ENCODE measurements at regions not wholly inside any gene's neighbourhood (a gene's known extent, or its start where the extent isn't known, plus 50 kb on each side); places are given as distances from the start of the nearest gene placed in this dataset.

- Mint-ChIP-seq H3K27me3 (ENCODE audit: unreplicated experiment) (no peaks in the 10 kb centered on the region), H3K27ac (ENCODE audit: unreplicated experiment) (no peak overlapping the region), H3K4me3 (ENCODE audit: low read depth, unreplicated experiment) (no peak overlapping the region), H3K9me3 (ENCODE audit: low read depth, unreplicated experiment) (peaks cover 1% of the 10 kb centered on the region), H3K4me1 (ENCODE audit: low read depth, unreplicated experiment) (peaks cover 4% of the 10 kb centered on the region), H3K36me3 (ENCODE audit: insufficient read depth, unreplicated experiment) (no peaks in the 10 kb centered on the region)
- CTCF ChIA-PET, result no interaction called here
- no TSS peak for BruUV-seq (replicated peaks)
- no peak for DNase-seq
- TF ChIP-seq CTCF (IDR thresholded peaks at IDR 0.05; ENCODE audit: unreplicated experiment), result no peak
- intact Hi-C loops (cut with micrococcal nuclease; ENCODE audit: unreplicated experiment), result no loop called here
These were observed 164.2 kb upstream of the ATF7IP start for GRCh38 chr12:14201291-14201690.

DNA sequence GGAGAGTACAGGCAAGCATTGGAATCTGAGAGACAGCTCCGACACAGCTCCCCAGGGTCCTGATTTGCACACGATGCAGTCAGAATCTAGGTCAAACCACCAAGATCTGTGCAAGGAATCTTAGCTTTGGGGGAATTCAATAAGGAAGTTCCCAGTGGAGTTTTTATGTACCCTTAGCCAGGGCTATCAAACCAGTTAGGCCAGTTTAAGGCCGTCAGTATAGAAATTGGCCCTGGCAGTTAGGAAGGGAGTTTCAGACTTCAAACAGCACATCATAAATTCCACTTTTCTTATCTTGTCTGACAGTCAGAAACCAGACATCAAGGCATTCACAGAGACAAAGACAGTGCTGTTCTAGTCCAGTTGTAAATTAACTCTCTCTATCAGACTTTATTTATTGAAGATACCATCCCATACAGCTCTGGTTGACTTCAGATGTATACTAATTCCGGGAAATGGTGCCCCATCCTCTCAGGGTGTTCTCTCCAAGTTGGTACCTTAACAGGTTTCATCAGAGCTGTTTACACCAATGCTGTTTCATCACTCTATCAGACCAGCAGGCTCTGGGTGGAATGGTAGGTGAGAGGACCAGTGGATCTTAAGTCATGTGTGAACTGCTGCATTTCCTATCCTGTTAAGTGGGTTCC is 157.5 kb upstream of the ATF7IP start:
- Mint-ChIP-seq H3K27me3 (ENCODE audit: unreplicated experiment) (no peaks in the 10 kb centered on the region), H3K27ac (ENCODE audit: unreplicated experiment) (peak overlapping the region; percentile 80), H3K4me3 (ENCODE audit: low read depth, unreplicated experiment) (no peak overlapping the region), H3K36me3 (ENCODE audit: insufficient read depth, unreplicated experiment) (peaks cover 11% of the 10 kb centered on the region), H3K4me1 (ENCODE audit: low read depth, unreplicated experiment) (peaks cover 23% of the 10 kb centered on the region), H3K9me3 (ENCODE audit: low read depth, unreplicated experiment) (peaks cover 2% of the 10 kb centered on the region)
- CTCF ChIA-PET, result interaction anchor here (1.2 kb wide), 2 partner anchors 22 to 50 kb away, joined by 3 read pairs; no protein-coding TSS in a partner anchor
- peak; percentile 68 for DNase-seq
- no peak for TF ChIP-seq CTCF (IDR thresholded peaks at IDR 0.05; ENCODE audit: unreplicated experiment)
- intact Hi-C loops (cut with micrococcal nuclease; ENCODE audit: unreplicated experiment), result loop anchor here (2.0 kb wide), 1 partner anchor 21 kb away; no protein-coding TSS in a partner anchor
- no TSS peak for BruUV-seq (replicated peaks)

GRCh38 chr12:14211947-14212387 is 153.5 kb upstream of the ATF7IP start:
- intact Hi-C loops (cut with micrococcal nuclease; ENCODE audit: unreplicated experiment), result no loop called here
- peaks cover 11% of the 10 kb centered on the region for H3K36me3 Mint-ChIP-seq (ENCODE audit: insufficient read depth, unreplicated experiment)
- no peaks in the 10 kb centered on the region for H3K9me3 Mint-ChIP-seq (ENCODE audit: low read depth, unreplicated experiment)
- no peak for DNase-seq
- CTCF ChIA-PET, result interaction anchor here (0.6 to 1.0 kb wide), 4 partner anchors 14 to 905 kb away, joined by 3 to 9 read pairs (median 3); no protein-coding TSS in a partner anchor
- no peak overlapping the region for H3K4me3 Mint-ChIP-seq (ENCODE audit: low read depth, unreplicated experiment)
- no peak for TF ChIP-seq CTCF (IDR thresholded peaks at IDR 0.05; ENCODE audit: unreplicated experiment)
- peaks cover 26% of the 10 kb centered on the region for H3K4me1 Mint-ChIP-seq (ENCODE audit: low read depth, unreplicated experiment)
- H3K27ac Mint-ChIP-seq (ENCODE audit: unreplicated experiment), result peak overlapping the region; percentile 68
- no peaks in the 10 kb centered on the region for H3K27me3 Mint-ChIP-seq (ENCODE audit: unreplicated experiment)
- BruUV-seq (replicated peaks), result no TSS peak

GRCh38 chr12:14213542-14213941 is 151.9 kb upstream of the ATF7IP start:
- Mint-ChIP-seq H3K4me1 (ENCODE audit: low read depth, unreplicated experiment) (peaks cover 26% of the 10 kb centered on the region), H3K4me3 (ENCODE audit: low read depth, unreplicated experiment) (no peak overlapping the region), H3K36me3 (ENCODE audit: insufficient read depth, unreplicated experiment) (no peaks in the 10 kb centered on the region), H3K27ac (ENCODE audit: unreplicated experiment) (no peak overlapping the region), H3K9me3 (ENCODE audit: low read depth, unreplicated experiment) (no peaks in the 10 kb centered on the region), H3K27me3 (ENCODE audit: unreplicated experiment) (no peaks in the 10 kb centered on the region)
- TF ChIP-seq CTCF (IDR thresholded peaks at IDR 0.05; ENCODE audit: unreplicated experiment), result no peak
- intact Hi-C loops (cut with micrococcal nuclease; ENCODE audit: unreplicated experiment), result no loop called here
- CTCF ChIA-PET, result no interaction called here
- no TSS peak for BruUV-seq (replicated peaks)
- no peak for DNase-seq

Data from Calu3 (cell line).